ENCODE measurements at regions not wholly inside any gene's neighbourhood (a gene's known extent, or its start where the extent isn't known, plus 50 kb on each side); places are given as distances from the start of the nearest gene placed in this dataset.

DNA sequence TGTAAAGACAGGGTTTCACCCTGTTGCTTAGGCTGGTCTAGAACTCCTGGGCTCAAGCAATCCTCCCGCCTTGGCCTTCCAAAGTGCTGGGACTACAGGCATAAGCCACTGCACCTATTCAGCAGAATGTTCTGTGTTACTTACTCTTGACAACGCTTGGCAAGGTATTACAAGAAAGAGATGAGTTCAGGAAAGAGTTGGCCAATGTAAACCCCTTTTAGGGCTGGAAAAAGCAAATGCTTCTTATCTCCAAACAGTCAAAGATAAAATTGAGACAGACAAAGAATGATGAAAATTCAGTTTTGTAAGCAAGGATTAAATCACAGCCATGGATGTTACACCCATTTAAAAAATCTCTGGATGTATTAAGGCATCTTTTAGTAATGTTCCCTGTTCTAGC lies 114.0 kb upstream of the PODXL start:
- TF ChIP-seq, protein P1, sequence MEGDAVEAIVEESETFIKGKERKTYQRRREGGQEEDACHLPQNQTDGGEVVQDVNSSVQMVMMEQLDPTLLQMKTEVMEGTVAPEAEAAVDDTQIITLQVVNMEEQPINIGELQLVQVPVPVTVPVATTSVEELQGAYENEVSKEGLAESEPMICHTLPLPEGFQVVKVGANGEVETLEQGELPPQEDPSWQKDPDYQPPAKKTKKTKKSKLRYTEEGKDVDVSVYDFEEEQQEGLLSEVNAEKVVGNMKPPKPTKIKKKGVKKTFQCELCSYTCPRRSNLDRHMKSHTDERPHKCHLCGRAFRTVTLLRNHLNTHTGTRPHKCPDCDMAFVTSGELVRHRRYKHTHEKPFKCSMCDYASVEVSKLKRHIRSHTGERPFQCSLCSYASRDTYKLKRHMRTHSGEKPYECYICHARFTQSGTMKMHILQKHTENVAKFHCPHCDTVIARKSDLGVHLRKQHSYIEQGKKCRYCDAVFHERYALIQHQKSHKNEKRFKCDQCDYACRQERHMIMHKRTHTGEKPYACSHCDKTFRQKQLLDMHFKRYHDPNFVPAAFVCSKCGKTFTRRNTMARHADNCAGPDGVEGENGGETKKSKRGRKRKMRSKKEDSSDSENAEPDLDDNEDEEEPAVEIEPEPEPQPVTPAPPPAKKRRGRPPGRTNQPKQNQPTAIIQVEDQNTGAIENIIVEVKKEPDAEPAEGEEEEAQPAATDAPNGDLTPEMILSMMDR (IDR thresholded peaks at IDR 0.05), result no peak
- TF ChIP-seq POLR2A (IDR thresholded peaks at IDR 0.05), result no peak
